Neuronal stem cell (in vitro differentiated cells): ENCODE measurements at regions not wholly inside any gene's neighbourhood (a gene's known extent, or its start where the extent isn't known, plus 50 kb on each side); places are given as distances from the start of the nearest gene placed in this dataset.
"Not testable (repeated sequence)": the region's sequence is repeated elsewhere in the genome, so short reads cannot be mapped to it uniquely, and the experiment has no call there.

Source experiments
- DNase-seq: peaks from one replicate; pipeline ENCODE4 v3.0.0-alpha.2; 2013; ENCODE audit warnings: low spot score
- H2AFZ ChIP-seq: one replicate; pipeline ENCODE4 v1.6.1; 2013; ENCODE audit warnings: mild to moderate bottlenecking, low read length, inconsistent platforms
- H2AK5ac ChIP-seq: 2 replicates; pipeline ENCODE4 v1.6.1; 2013; ENCODE audit warnings: low read depth, mild to moderate bottlenecking, inconsistent platforms, low read length, moderate library complexity, mixed read lengths
- H2BK120ac ChIP-seq: 2 replicates; pipeline ENCODE4 v1.6.1; 2013; ENCODE audit warnings: low read depth, mild to moderate bottlenecking, inconsistent platforms, low read length, moderate library complexity, mixed read lengths
- H2BK12ac ChIP-seq: one replicate; pipeline ENCODE4 v1.6.1; 2013; ENCODE audit warnings: low read length, inconsistent platforms
- H2BK15ac ChIP-seq: 2 replicates; pipeline ENCODE4 v1.6.1; 2013; ENCODE audit warnings: mild to moderate bottlenecking, low read length, inconsistent platforms, mixed read lengths
- H2BK5ac ChIP-seq: one replicate; pipeline ENCODE4 v1.6.1; 2013; ENCODE audit warnings: inconsistent platforms, mild to moderate bottlenecking, low read length, moderate library complexity
- H3K14ac ChIP-seq: one replicate; pipeline ENCODE4 v1.6.1; 2013; ENCODE audit warnings: low read length, inconsistent platforms
- H3K18ac ChIP-seq: 2 replicates; pipeline ENCODE4 v1.6.1; 2013; ENCODE audit warnings: low read length, inconsistent platforms
- H3K23ac ChIP-seq: 2 replicates; pipeline ENCODE4 v1.6.1; 2013; ENCODE audit warnings: low read depth, mild to moderate bottlenecking, mixed read lengths, low read length, inconsistent platforms; ENCODE audit not compliant: poor library complexity
- H3K27ac ChIP-seq: replicated peaks from 3 replicates; pipeline ENCODE4 v1.5.1; 2013; ENCODE audit warnings: low read length, inconsistent platforms
- H3K27me3 ChIP-seq, 3 experiments: 2 replicates each; pipeline ENCODE4 v1.6.1; 2013; ENCODE audit warnings: low read length in 3 of 3, mild to moderate bottlenecking in 2 of 3, inconsistent platforms in 1 of 3, low read depth in 1 of 3, mixed read lengths in 1 of 3, moderate library complexity in 1 of 3; ENCODE audit not compliant: control insufficient read depth in 3 of 3, insufficient read depth in 3 of 3
- H3K36me3 ChIP-seq, 2 donors: replicated peaks in 1 of 2; 2 replicates each; pipeline ENCODE4 v1.6.1; 2013; ENCODE audit warnings: low read length in 2 of 2; ENCODE audit not compliant: control insufficient read depth in 2 of 2, insufficient read depth in 2 of 2
- H3K4ac ChIP-seq: 2 replicates; pipeline ENCODE4 v1.6.1; 2013; ENCODE audit warnings: inconsistent platforms, mild to moderate bottlenecking, low read length, moderate library complexity
- H3K4me1 ChIP-seq, 2 donors: 1 replicate in 1 of 2; 2 replicates in 1 of 2; pipeline ENCODE4 v1.6.1; 2013; ENCODE audit warnings: low read length in 2 of 2, low read depth in 1 of 2; ENCODE audit not compliant: control insufficient read depth in 2 of 2, insufficient read depth in 1 of 2
- H3K4me2 ChIP-seq: one replicate; pipeline ENCODE4 v1.6.1; 2013; ENCODE audit warnings: mild to moderate bottlenecking, low read length, inconsistent platforms; ENCODE audit not compliant: insufficient read depth, poor library complexity, severe bottlenecking
- H3K4me3 ChIP-seq, 2 donors: 2 replicates each; pipeline ENCODE4 v1.5.1; 2013; ENCODE audit warnings: low read length in 2 of 2, mild to moderate bottlenecking in 2 of 2, inconsistent platforms in 1 of 2, moderate library complexity in 1 of 2
- H3K79me1 ChIP-seq: one replicate; pipeline ENCODE4 v1.6.1; 2013; ENCODE audit warnings: low read depth, mild to moderate bottlenecking, inconsistent platforms, low read length, moderate library complexity
- H3K9ac ChIP-seq: one replicate; pipeline ENCODE4 v1.6.1; 2013; ENCODE audit warnings: mild to moderate bottlenecking, low read depth, low read length, inconsistent platforms; ENCODE audit not compliant: poor library complexity
- H3K9me3 ChIP-seq, 2 donors: replicated peaks in 1 of 2; 2 replicates each; pipeline versions ENCODE3 to v1.6.1; 2013; ENCODE audit warnings: low read length in 2 of 2, mild to moderate bottlenecking in 2 of 2, inconsistent platforms in 1 of 2, low read depth in 1 of 2, mixed read lengths in 1 of 2, moderate library complexity in 1 of 2; ENCODE audit not compliant: control insufficient read depth in 2 of 2, insufficient read depth in 1 of 2
- H4K8ac ChIP-seq: one replicate; pipeline ENCODE4 v1.6.1; 2013; ENCODE audit warnings: low read depth, mild to moderate bottlenecking, inconsistent platforms, low read length, moderate library complexity
- H4K91ac ChIP-seq: one replicate; pipeline ENCODE4 v1.6.1; 2013; ENCODE audit warnings: low read length, low read depth, mild to moderate bottlenecking, inconsistent platforms; ENCODE audit not compliant: poor library complexity
- WGBS, 2 donors: extraction: QIAGEN DNeasy Blood & Tissue Kit; methylation state at CpG; one replicate each; pipeline ENCODE4 v1.1.7; 2013; ENCODE audit warnings: missing lambda C conversion rate in 2 of 2, mixed read lengths in 1 of 2; ENCODE audit not compliant: insufficient read length in 2 of 2, insufficient replicate concordance in 1 of 2; ENCODE audit errors: extremely low coverage in 2 of 2; 5-methylcytosine and 5-hydroxymethylcytosine counted together

DNA sequence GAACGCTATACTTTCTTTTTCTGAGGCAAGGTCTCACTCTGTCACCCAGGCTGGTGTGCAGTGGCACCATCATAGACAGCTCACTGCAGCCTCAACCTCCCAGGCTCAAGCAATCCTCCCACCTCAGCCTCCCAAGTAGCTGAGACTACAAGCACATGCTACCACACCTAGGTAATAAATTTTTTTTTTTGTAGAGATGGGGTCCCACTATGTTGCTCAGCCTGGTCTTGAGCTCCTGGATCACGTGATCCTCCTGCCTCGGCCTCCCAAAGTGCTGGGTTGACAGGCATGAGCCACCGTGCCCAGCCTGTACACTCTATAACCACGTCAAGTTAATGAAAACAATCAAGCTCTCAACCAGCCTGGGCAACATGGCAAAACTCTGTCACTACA lies 127.1 kb upstream of the VOPP1 start:
- H3K14ac ChIP-seq, H3K23ac ChIP-seq, H3K36me3 ChIP-seq, H3K4me3 ChIP-seq, H3K9me3 ChIP-seq, H2BK15ac ChIP-seq, H3K27me3 ChIP-seq, H3K18ac ChIP-seq, H2AFZ ChIP-seq, H3K4me1 ChIP-seq, H2AK5ac ChIP-seq, H4K91ac ChIP-seq, H2BK12ac ChIP-seq, H3K27ac ChIP-seq, H4K8ac ChIP-seq, DNase-seq, H3K79me1 ChIP-seq, H3K4ac ChIP-seq, H3K4me2 ChIP-seq, H3K9ac ChIP-seq, H2BK120ac ChIP-seq, H2BK5ac ChIP-seq: not testable (repeated sequence)
- WGBS, 2 donors: no CpG with 5 or more reads among the region's 5 CpGs

DNA sequence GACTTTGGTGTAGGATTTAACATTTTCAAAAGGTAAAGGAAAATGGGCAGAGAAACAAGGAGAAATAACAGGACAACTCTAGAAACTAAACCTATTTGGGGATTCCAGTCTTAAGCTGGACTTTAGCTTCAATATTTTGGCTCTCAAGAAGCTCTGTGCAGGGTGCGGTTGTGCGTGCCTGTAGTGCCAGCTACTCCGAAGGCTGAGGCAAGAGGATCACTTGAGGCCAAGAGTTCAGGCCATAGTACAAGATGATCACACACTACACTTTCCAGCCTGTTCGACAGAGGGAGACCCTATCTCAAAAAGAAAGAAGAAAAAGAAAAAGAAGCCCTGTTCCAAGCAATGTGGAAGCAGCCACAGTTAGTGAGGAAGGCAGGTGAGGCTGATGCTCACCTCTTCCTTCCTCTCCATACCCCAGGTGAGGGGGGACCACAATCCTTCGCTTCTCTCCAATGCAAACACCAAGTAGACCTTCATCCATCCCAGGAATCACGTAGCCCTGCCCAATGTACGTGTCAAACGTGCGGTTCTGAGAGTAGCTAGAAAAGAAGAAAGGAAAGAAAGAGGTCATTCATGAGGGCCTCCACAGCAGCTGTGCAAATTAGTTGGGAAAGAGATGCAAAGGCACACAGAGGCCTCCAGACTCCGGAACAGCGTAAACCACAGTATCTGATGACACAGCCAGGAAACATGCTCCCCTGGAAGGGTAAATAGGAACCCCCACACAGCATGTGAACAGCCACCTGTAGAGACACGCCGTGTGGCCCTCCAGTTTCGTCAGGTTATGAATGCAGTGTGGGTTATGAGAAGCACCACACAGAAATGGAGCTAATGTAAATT lies 126.5 kb upstream of the VOPP1 start:
- H3K4me3 ChIP-seq, H2BK12ac ChIP-seq, H4K91ac ChIP-seq, H3K9me3 ChIP-seq, H2BK15ac ChIP-seq, DNase-seq, H2BK5ac ChIP-seq, H2AFZ ChIP-seq, H3K4me1 ChIP-seq, H3K23ac ChIP-seq, H3K14ac ChIP-seq, H2BK120ac ChIP-seq, H3K4me2 ChIP-seq, H3K27ac ChIP-seq, H4K8ac ChIP-seq, H3K27me3 ChIP-seq, H3K36me3 ChIP-seq, H2AK5ac ChIP-seq, H3K79me1 ChIP-seq, H3K9ac ChIP-seq, H3K4ac ChIP-seq, H3K18ac ChIP-seq: not testable (repeated sequence)
- no CpG with 5 or more reads among the region's 14 CpGs for WGBS, 2 donors

DNA sequence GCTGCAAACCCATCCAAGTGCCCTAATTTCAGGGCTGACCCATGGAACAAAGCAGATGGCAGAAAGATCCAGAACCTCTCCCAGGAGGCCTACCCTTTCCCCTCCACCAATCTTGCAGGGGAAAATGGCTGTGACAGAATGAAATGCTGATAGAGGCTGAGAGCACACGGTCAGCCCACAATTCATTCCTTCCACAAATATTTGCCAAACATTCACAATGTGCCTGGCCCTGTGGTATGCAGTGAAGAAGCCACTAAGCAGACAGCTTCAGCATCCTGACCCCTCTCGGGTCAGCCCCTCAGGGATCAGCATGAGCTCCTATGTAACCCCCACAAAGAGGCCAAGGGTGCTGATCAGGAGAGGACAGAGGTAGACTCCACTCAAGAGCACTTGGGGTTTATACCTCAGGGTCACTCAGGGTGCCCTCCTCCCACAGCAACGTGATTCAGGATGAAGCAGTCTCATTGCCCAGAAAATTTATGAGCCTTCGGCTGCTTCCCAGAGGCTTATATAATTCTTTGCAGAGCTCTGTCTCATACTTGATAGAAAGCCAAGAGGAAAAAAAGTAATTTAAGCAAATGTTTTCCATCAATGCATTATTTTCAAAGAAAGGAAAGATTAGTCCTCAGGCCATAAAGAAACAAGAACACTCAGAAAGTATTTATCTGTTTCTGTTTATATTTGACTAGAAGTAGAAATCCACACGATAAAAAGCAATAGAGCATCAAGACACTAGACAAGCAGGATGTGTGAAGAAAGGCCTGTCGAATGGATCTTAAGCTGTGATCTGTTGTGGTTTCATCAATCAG lies 123.8 kb upstream of the VOPP1 start:
- not testable (repeated sequence) for H3K14ac ChIP-seq, H2BK15ac ChIP-seq, H3K9ac ChIP-seq, H3K4me1 ChIP-seq, H4K8ac ChIP-seq, H3K27me3 ChIP-seq, H3K4me3 ChIP-seq, H3K27ac ChIP-seq, H3K4me2 ChIP-seq, H3K4ac ChIP-seq, H3K36me3 ChIP-seq, H3K9me3 ChIP-seq, H2BK12ac ChIP-seq, H3K23ac ChIP-seq, H2BK120ac ChIP-seq, DNase-seq, H3K18ac ChIP-seq, H2AFZ ChIP-seq, H2AK5ac ChIP-seq, H3K79me1 ChIP-seq, H4K91ac ChIP-seq, H2BK5ac ChIP-seq
- no CpG with 5 or more reads among the region's 6 CpGs for WGBS, 2 donors

DNA sequence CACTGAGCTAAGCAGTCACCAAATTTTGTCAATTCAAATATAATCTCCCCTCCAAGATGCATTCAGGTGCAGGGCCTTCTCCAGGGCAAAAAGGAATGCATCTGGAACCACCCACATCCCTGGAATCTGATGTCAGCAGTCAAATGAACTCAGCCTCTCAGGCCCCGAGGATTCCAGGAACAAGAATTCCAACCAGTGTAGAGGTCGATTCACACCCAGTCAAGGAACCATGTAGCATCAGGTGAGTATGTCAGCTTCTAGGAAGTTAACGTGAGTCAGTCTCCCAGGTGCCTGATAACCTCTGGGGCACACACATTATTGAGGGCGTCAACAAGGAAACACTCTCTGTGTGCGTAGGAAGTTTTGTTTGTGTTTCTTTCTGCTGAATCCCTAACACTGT lies 122.2 kb upstream of the VOPP1 start:
- not testable (repeated sequence) for H4K91ac ChIP-seq, H2BK12ac ChIP-seq, H4K8ac ChIP-seq, H3K4me1 ChIP-seq, H3K79me1 ChIP-seq, H2AFZ ChIP-seq, H3K18ac ChIP-seq, H2AK5ac ChIP-seq, H3K23ac ChIP-seq, H3K4ac ChIP-seq, H3K27ac ChIP-seq, H3K14ac ChIP-seq, H3K4me2 ChIP-seq, H3K27me3 ChIP-seq, H3K9me3 ChIP-seq, H3K4me3 ChIP-seq, H2BK5ac ChIP-seq, H2BK120ac ChIP-seq, H3K36me3 ChIP-seq, H3K9ac ChIP-seq, H2BK15ac ChIP-seq, DNase-seq
- no CpG with 5 or more reads among the region's 5 CpGs for WGBS, 2 donors
